AG04449 (cell line): ENCODE measurements at regions not wholly inside any gene's neighbourhood (a gene's known extent, or its start where the extent isn't known, plus 50 kb on each side); places are given as distances from the start of the nearest gene placed in this dataset.

Source experiments
- CTCF ChIA-PET: fragments of 350-600 bp; formaldehyde crosslinking; extraction: SDS; loops from one replicate; lab custom pipeline; 2021; ENCODE audit warnings: antibody characterized with exemption; lab: Yijun Ruan, JAX
- POLR2A ChIA-PET: fragments of 400-600, 350-600 bp; formaldehyde crosslinking; extraction: SDS; loops from one replicate; lab custom pipeline; 2020; ENCODE audit warnings: antibody characterized with exemption, inconsistent platforms; lab: Yijun Ruan, JAX
- DNase-seq: peaks from one replicate; pipeline ENCODE4 v3.0.0-alpha.2; 2010; ENCODE audit warnings: low read depth, low spot score
- H3K4me3 ChIP-seq: 2 replicates; pipeline ENCODE4 v1.5.1; 2011; ENCODE audit warnings: low read depth, mild to moderate bottlenecking, control low read depth, low read length
- CTCF ChIP-seq: IDR thresholded peaks from one replicate; pipeline ENCODE4 v1.5.1; 2011; ENCODE audit warnings: mild to moderate bottlenecking, moderate library complexity, low read length, control low read depth, inconsistent platforms; ENCODE audit not compliant: insufficient read depth; ENCODE audit errors: missing control alignments

GRCh38 chr13:34749046-34749445 lies 193.0 kb upstream of the NBEA start:
- ChIA-PET CTCF (no interaction called here), POLR2A (no interaction called here)
- no peak for DNase-seq

GRCh38 chr13:34750078-34750931 lies 191.8 kb upstream of the NBEA start:
- POLR2A ChIA-PET: no interaction called here
- CTCF ChIA-PET: no interaction called here
- H3K4me3 ChIP-seq: no peak overlapping the region
- no peak for TF ChIP-seq CTCF
- DNase-seq: no peak

More at GRCh38 chr13:34749046-34749445, 193.0 kb upstream of the NBEA start:
- no peak for TF ChIP-seq CTCF
- no peak overlapping the region for H3K4me3 ChIP-seq

GRCh38 chr13:34751044-34751443 lies 191.0 kb upstream of the NBEA start:
- no peak for TF ChIP-seq CTCF
- CTCF ChIA-PET: no interaction called here
- POLR2A ChIA-PET: no interaction called here

GRCh38 chr13:34751492-34751891 lies 190.6 kb upstream of the NBEA start:
- H3K4me3 ChIP-seq: no peak overlapping the region
- CTCF ChIA-PET: no interaction called here
- POLR2A ChIA-PET: no interaction called here
- no peak for TF ChIP-seq CTCF
- DNase-seq: no peak

More at GRCh38 chr13:34751044-34751443, 191.0 kb upstream of the NBEA start:
- no peak overlapping the region for H3K4me3 ChIP-seq
- DNase-seq: no peak

GRCh38 chr13:34752283-34752960 lies 189.6 kb upstream of the NBEA start:
- no peak for TF ChIP-seq CTCF
- DNase-seq: no peak
- no peak overlapping the region for H3K4me3 ChIP-seq
- POLR2A ChIA-PET: no interaction called here
- CTCF ChIA-PET: no interaction called here

GRCh38 chr13:34756136-34756535 lies 185.9 kb upstream of the NBEA start:
- ChIA-PET CTCF (no interaction called here), POLR2A (no interaction called here)
- TF ChIP-seq CTCF: no peak
- no peak for DNase-seq
- no peak overlapping the region for H3K4me3 ChIP-seq
